ENCODE measurements at regions not wholly inside any gene's neighbourhood (a gene's known extent, or its start where the extent isn't known, plus 50 kb on each side); places are given as distances from the start of the nearest gene placed in this dataset.

GRCh38 chr13:73835138-73835721 lies 299.0 kb downstream of the KLF12 start:
- no peak overlapping the region for H3K27ac ChIP-seq
- TF ChIP-seq CTCF (conservative IDR thresholded peaks at IDR 0.05), result peak; percentile 40

GRCh38 chr13:73833325-73834070 lies 300.7 kb downstream of the KLF12 start:
- H3K27ac ChIP-seq, result no peak overlapping the region
- no peak for TF ChIP-seq CTCF (conservative IDR thresholded peaks at IDR 0.05)

DNA sequence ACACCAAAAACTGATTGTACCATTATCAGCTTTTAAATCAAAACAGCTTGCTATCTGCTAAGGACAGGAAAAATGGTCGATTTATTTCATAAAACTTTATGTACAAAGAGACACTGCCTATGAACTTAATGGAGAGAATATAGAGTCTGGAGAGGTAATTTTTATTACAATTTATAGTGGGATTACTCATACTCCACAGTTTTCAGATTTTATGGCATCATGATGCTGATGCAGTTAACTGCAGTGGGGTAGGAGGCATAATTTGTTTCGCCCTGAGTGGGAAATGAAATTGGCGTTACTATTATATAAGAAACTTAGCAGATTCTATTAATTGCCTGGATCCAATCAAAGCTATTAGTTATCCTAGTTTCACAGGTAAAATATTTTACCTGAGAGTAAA lies 301.4 kb downstream of the KLF12 start:
- no peak overlapping the region for H3K27ac ChIP-seq

DNA sequence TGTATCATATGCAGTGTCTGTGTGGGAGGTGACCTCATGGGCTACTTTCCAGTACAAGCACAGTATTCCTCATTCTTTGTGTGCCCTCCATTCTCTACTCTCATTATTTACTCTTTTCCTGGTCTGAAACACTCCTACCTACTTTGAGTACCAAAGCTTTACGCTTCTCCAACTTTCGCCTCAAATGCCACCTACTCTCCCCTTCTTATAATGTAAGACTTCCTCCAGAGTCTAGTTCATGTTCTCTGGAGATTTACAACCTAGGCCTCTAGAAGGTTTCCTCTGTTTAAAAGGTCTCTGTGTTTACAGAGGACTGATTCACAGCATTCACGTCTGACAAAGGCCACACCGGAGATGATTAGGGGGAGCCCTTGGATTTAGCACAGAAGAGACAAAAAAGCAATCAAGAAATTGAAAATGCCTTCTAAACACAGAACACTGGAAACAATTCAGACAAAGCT lies 302.0 kb downstream of the KLF12 start:
- no peak overlapping the region for H3K27ac ChIP-seq

More for the DNA sequence above, 301.4 kb downstream of the KLF12 start:
- TF ChIP-seq CTCF (conservative IDR thresholded peaks at IDR 0.05), result no peak

DNA sequence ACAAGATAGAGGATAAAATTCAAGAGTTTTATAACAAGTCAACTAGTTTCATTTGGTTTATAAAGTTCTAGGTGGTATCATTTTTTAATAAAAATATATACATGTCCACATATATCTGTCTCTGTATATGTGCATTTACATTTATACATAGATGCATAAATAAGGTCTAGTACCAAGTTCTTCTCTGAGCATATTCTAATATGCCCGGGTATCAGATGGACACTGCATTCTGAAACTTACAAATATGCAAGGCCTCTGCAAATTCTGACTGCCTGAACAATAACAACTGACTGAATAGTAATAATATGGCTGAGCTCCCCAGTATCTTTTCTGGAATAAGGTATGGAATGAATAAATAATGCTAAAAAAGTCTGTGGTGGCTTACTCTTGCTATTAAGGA lies 304.8 kb downstream of the KLF12 start:
- TF ChIP-seq CTCF (conservative IDR thresholded peaks at IDR 0.05), result no peak

More for the DNA sequence above, 302.0 kb downstream of the KLF12 start:
- TF ChIP-seq CTCF (conservative IDR thresholded peaks at IDR 0.05), result no peak

GRCh38 chr13:73828811-73829210 lies 305.4 kb downstream of the KLF12 start:
- H3K27ac ChIP-seq, result no peak overlapping the region
- no peak for TF ChIP-seq CTCF (conservative IDR thresholded peaks at IDR 0.05)

More for the DNA sequence above, 304.8 kb downstream of the KLF12 start:
- H3K27ac ChIP-seq, result no peak overlapping the region

DNA sequence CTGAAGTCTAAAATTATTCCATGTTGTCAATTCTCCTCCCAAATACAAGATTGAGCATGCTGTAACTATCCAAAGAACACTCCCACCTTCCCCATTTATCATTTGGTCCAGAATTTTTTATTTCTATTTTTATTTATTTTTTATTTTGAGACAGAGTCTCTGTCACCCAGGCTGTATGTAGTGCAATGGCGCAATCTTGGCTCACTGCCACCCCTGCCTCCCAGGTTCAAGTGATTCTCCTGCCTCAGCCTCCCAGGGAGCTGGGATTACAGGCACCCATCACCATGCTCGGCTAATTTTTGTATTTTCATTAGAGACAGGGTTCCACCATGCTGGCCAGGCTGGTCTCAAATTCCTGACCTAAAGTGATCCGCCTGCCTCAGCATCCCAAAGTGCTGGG lies 306.8 kb downstream of the KLF12 start:
- no peak overlapping the region for H3K27ac ChIP-seq
- TF ChIP-seq CTCF (conservative IDR thresholded peaks at IDR 0.05), result no peak
